WTC11 (cell line): ENCODE measurements at regions not wholly inside any gene's neighbourhood (a gene's known extent, or its start where the extent isn't known, plus 50 kb on each side); places are given as distances from the start of the nearest gene placed in this dataset.
A peak's percentile ranks its signal among the peaks of the same experiment; 100 is the strongest.

Experiments
- ATAC-seq: fragments of 200-7000 bp; cut with Tn5 transposase; 2 replicates; pipeline ENCODE4 v1.10.0; 2021; ENCODE audit warnings: mild to moderate bottlenecking, moderate library complexity
- CTCF ChIA-PET: fragments of 300-600 bp; sonication (Branson Sonifier 250); formaldehyde crosslinking; loops from one replicate; lab custom pipeline; 2021; ENCODE audit warnings: antibody characterized with exemption; lab: Charles Lee
- POLR2A ChIA-PET: fragments of 350-600 bp; sonication (Branson Sonifier 250); formaldehyde crosslinking; loops from one replicate; lab custom pipeline; 2021; ENCODE audit warnings: antibody characterized with exemption; lab: Charles Lee
- DNase-seq: peaks from one replicate; pipeline ENCODE4 v3.0.0; 2021; ENCODE audit warnings: low spot score
- H3K27ac Mint-ChIP-seq: 2 replicates; pipeline ENCODE4 v1.8.0; 2021; ENCODE audit warnings: mixed read lengths
- H3K27me3 Mint-ChIP-seq: 2 replicates; pipeline ENCODE4 v1.8.0; 2021; ENCODE audit warnings: low read depth, mild to moderate bottlenecking, moderate library complexity, mixed read lengths
- H3K36me3 Mint-ChIP-seq: 2 replicates; pipeline ENCODE4 v1.8.0; 2021; ENCODE audit warnings: mixed read lengths
- H3K4me1 Mint-ChIP-seq: 2 replicates; pipeline ENCODE4 v1.8.0; 2022; ENCODE audit warnings: mixed read lengths
- H3K4me3 Mint-ChIP-seq: 2 replicates; pipeline ENCODE4 v1.8.0; 2021; ENCODE audit warnings: mild to moderate bottlenecking, moderate library complexity, mixed read lengths
- H3K9me3 Mint-ChIP-seq: 2 replicates; pipeline ENCODE4 v1.8.0; 2021; ENCODE audit warnings: mixed read lengths
- CREM ChIP-seq: sonication (generic); formaldehyde crosslinking; IDR thresholded peaks from 2 replicates; pipeline ENCODE4 v1.8.1; 2022; ENCODE audit warnings: mild to moderate bottlenecking, missing genetic modification reagents, moderate library complexity
- ESRRA ChIP-seq: sonication (generic); formaldehyde crosslinking; IDR thresholded peaks from 2 replicates; pipeline ENCODE4 v1.8.1; 2022; ENCODE audit warnings: mild to moderate bottlenecking, missing genetic modification reagents, borderline replicate concordance
- FOXK1 ChIP-seq: sonication (generic); formaldehyde crosslinking; IDR thresholded peaks from 2 replicates; pipeline ENCODE4 v1.8.0; 2022; ENCODE audit warnings: mild to moderate bottlenecking, moderate library complexity, missing genetic modification reagents
- FOXP1 ChIP-seq: sonication (generic); formaldehyde crosslinking; IDR thresholded peaks from 2 replicates; pipeline ENCODE4 v1.8.0; 2022; ENCODE audit warnings: missing genetic modification reagents, mild to moderate bottlenecking, moderate library complexity, borderline replicate concordance
- NFE2L1 ChIP-seq: sonication (generic); formaldehyde crosslinking; IDR thresholded peaks from 2 replicates; pipeline ENCODE4 v1.8.1; 2023; ENCODE audit warnings: missing genetic modification reagents
- NFYB ChIP-seq: sonication (generic); formaldehyde crosslinking; conservative IDR thresholded peaks from 2 replicates; pipeline ENCODE4 v1.8.0; 2022; ENCODE audit warnings: low read depth, missing genetic modification reagents
- TEAD4 ChIP-seq: sonication (generic); formaldehyde crosslinking; IDR thresholded peaks from 2 replicates; pipeline ENCODE4 v1.8.0; 2022; ENCODE audit warnings: mild to moderate bottlenecking, missing genetic modification reagents
- ZBTB21 ChIP-seq: sonication (generic); formaldehyde crosslinking; IDR thresholded peaks from 2 replicates; pipeline ENCODE4 v1.8.1; 2023; ENCODE audit warnings: mild to moderate bottlenecking, missing genetic modification reagents, borderline replicate concordance
- ZNF121 ChIP-seq: sonication (generic); formaldehyde crosslinking; IDR thresholded peaks from 2 replicates; pipeline ENCODE4 v1.8.0; 2023; ENCODE audit warnings: missing genetic modification reagents
- ZNF416 ChIP-seq: fragments of 250-450 bp; sonication (Bioruptor Pico); IDR thresholded peaks from 2 replicates; pipeline ENCODE4 v1.9.0; 2021; ENCODE audit warnings: mild to moderate bottlenecking, inconsistent platforms
- ZNF423 ChIP-seq: fragments of 250-450 bp; sonication (Bioruptor Pico); IDR thresholded peaks from 2 replicates; pipeline ENCODE4 v2.1.2; 2022; ENCODE audit warnings: mild to moderate bottlenecking, moderate library complexity
- TF ChIP-seq, protein P1 (sequence below): sonication (generic); formaldehyde crosslinking; IDR thresholded peaks from 2 replicates; pipeline ENCODE4 v1.8.0; 2022; ENCODE audit warnings: mild to moderate bottlenecking, missing genetic modification reagents
- TF ChIP-seq, protein P2 (sequence below): fragments of 250-450 bp; sonication (Bioruptor Pico); IDR thresholded peaks from 2 replicates; pipeline ENCODE4 v1.9.0; 2021; ENCODE audit warnings: moderate library complexity, mild to moderate bottlenecking, inconsistent platforms, borderline replicate concordance
- TF ChIP-seq, protein P3 (sequence below): sonication (generic); formaldehyde crosslinking; conservative IDR thresholded peaks from 2 replicates; pipeline ENCODE4 v1.8.1; 2023; ENCODE audit warnings: mild to moderate bottlenecking, low read depth, missing genetic modification reagents, moderate library complexity
- TF ChIP-seq, protein P4 (sequence below): sonication (generic); formaldehyde crosslinking; IDR thresholded peaks from 2 replicates; pipeline ENCODE4 v1.8.1; 2023; ENCODE audit warnings: mild to moderate bottlenecking, missing genetic modification reagents
- TF ChIP-seq, protein P5 (sequence below): fragments of 250-450 bp; sonication (Bioruptor Pico); IDR thresholded peaks from 2 replicates; pipeline ENCODE4 v1.8.0; 2021; ENCODE audit warnings: mild to moderate bottlenecking
- TF ChIP-seq, protein P6 (sequence below): sonication (generic); formaldehyde crosslinking; IDR thresholded peaks from 2 replicates; pipeline ENCODE4 v1.8.0; 2023; ENCODE audit warnings: missing genetic modification reagents
- TF ChIP-seq, protein P7 (sequence below): sonication (generic); formaldehyde crosslinking; IDR thresholded peaks from 2 replicates; pipeline ENCODE4 v1.8.1; 2022; ENCODE audit warnings: mild to moderate bottlenecking, missing genetic modification reagents, moderate library complexity, borderline replicate concordance
- TF ChIP-seq, protein P8 (sequence below): sonication (generic); formaldehyde crosslinking; IDR thresholded peaks from 2 replicates; pipeline ENCODE4 v1.8.1; 2023; ENCODE audit warnings: mild to moderate bottlenecking, missing genetic modification reagents, borderline replicate concordance

DNA sequence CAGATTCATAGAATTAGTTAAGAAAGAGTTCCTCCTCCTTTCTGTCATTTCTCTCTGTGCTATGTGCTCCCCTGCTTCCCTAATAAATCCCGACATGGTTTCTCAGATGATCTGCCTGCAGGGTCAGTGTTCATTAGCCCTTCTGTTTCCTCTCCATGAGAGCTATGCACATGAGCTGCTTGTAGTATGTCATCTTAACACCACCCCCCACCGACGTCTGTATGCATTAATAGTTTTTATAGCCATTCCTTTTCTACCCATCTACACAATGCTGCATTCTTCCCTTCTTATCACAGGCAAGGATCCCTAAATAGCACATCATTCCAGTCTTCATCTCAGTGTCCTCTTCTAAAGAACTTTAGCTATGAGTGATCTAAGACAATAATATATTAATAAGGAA is 809.1 kb downstream of the ANKRD7 start:
- CTCF ChIA-PET = no interaction called here
- DNase-seq (no peak), ATAC-seq (no peak)
- TF ChIP-seq NFYB (CRISPR knock-in tag) (no peak), ESRRA (CRISPR knock-in tag) (no peak), ZBTB21 (CRISPR knock-in tag) (no peak), ZNF423 (CRISPR knock-in tag) (no peak), FOXK1 (no peak), CREM (no peak), TEAD4 (CRISPR knock-in tag) (no peak)
- TF ChIP-seq, protein P1, sequence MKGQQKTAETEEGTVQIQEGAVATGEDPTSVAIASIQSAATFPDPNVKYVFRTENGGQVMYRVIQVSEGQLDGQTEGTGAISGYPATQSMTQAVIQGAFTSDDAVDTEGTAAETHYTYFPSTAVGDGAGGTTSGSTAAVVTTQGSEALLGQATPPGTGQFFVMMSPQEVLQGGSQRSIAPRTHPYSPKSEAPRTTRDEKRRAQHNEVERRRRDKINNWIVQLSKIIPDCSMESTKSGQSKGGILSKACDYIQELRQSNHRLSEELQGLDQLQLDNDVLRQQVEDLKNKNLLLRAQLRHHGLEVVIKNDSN = no peak
- TF ChIP-seq, protein P2, sequence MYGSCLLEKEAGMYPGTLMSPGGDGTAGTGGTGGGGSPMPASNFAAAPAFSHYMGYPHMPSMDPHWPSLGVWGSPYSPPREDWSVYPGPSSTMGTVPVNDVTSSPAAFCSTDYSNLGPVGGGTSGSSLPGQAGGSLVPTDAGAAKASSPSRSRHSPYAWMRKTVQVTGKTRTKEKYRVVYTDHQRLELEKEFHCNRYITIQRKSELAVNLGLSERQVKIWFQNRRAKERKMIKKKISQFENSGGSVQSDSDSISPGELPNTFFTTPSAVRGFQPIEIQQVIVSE (CRISPR knock-in tag) = no peak
- TF ChIP-seq, protein P3, sequence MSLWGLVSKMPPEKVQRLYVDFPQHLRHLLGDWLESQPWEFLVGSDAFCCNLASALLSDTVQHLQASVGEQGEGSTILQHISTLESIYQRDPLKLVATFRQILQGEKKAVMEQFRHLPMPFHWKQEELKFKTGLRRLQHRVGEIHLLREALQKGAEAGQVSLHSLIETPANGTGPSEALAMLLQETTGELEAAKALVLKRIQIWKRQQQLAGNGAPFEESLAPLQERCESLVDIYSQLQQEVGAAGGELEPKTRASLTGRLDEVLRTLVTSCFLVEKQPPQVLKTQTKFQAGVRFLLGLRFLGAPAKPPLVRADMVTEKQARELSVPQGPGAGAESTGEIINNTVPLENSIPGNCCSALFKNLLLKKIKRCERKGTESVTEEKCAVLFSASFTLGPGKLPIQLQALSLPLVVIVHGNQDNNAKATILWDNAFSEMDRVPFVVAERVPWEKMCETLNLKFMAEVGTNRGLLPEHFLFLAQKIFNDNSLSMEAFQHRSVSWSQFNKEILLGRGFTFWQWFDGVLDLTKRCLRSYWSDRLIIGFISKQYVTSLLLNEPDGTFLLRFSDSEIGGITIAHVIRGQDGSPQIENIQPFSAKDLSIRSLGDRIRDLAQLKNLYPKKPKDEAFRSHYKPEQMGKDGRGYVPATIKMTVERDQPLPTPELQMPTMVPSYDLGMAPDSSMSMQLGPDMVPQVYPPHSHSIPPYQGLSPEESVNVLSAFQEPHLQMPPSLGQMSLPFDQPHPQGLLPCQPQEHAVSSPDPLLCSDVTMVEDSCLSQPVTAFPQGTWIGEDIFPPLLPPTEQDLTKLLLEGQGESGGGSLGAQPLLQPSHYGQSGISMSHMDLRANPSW (CRISPR knock-in tag) = no peak
- TF ChIP-seq, protein P4, sequence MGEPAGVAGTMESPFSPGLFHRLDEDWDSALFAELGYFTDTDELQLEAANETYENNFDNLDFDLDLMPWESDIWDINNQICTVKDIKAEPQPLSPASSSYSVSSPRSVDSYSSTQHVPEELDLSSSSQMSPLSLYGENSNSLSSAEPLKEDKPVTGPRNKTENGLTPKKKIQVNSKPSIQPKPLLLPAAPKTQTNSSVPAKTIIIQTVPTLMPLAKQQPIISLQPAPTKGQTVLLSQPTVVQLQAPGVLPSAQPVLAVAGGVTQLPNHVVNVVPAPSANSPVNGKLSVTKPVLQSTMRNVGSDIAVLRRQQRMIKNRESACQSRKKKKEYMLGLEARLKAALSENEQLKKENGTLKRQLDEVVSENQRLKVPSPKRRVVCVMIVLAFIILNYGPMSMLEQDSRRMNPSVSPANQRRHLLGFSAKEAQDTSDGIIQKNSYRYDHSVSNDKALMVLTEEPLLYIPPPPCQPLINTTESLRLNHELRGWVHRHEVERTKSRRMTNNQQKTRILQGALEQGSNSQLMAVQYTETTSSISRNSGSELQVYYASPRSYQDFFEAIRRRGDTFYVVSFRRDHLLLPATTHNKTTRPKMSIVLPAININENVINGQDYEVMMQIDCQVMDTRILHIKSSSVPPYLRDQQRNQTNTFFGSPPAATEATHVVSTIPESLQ (CRISPR knock-in tag) = no peak
- H3K4me1 Mint-ChIP-seq = peaks cover 7% of the 10 kb centered on the region; the same call in 1 of the 2 replicates
- peaks cover 12% of the 10 kb centered on the region for H3K9me3 Mint-ChIP-seq
- H3K27ac Mint-ChIP-seq = 0 out of 2 replicates have a peak overlapping the region, but pooled peaks have one; percentile 25
- no peak overlapping the region for H3K4me3 Mint-ChIP-seq
- H3K36me3 Mint-ChIP-seq = 0 out of 2 replicates have a peak, but pooled peaks cover 2% of the 10 kb centered on the region
- POLR2A ChIA-PET = no interaction called here
- no peaks in the 10 kb centered on the region for H3K27me3 Mint-ChIP-seq

DNA sequence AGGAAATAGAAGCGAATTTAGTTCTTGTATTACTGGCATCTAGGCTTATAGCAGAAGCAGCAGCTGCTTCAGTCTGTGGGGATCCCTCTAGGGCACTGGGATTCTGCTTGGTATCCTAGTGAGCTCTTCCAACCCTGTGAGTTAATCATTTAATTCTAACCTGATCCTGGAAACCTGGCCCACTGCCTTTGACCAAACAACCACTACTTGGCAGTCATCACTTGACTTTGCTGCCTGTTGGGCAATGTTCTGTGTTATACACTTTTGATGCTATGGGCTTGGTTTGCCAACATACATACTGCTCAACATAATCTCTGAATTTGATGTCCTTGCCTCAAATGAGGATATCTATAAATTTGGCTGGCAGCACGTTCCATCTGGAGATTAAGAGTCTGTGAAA is 813.4 kb downstream of the ANKRD7 start:
- Mint-ChIP-seq H3K27me3 (no peaks in the 10 kb centered on the region), H3K4me3 (no peak overlapping the region), H3K36me3 (no peaks in the 10 kb centered on the region; the same call in none of the 2 replicates), H3K27ac (no peak overlapping the region), H3K9me3 (peaks cover 22% of the 10 kb centered on the region), H3K4me1 (peaks cover 7% of the 10 kb centered on the region; the same call in 1 of the 2 replicates)
- ChIA-PET CTCF (no interaction called here), POLR2A (no interaction called here)
- ATAC-seq = no peak
- DNase-seq = no peak
- TF ChIP-seq, protein P5, sequence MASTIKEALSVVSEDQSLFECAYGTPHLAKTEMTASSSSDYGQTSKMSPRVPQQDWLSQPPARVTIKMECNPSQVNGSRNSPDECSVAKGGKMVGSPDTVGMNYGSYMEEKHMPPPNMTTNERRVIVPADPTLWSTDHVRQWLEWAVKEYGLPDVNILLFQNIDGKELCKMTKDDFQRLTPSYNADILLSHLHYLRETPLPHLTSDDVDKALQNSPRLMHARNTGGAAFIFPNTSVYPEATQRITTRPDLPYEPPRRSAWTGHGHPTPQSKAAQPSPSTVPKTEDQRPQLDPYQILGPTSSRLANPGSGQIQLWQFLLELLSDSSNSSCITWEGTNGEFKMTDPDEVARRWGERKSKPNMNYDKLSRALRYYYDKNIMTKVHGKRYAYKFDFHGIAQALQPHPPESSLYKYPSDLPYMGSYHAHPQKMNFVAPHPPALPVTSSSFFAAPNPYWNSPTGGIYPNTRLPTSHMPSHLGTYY = no peak
- TF ChIP-seq FOXP1 (CRISPR knock-in tag) (no peak), ZNF416 (CRISPR knock-in tag) (no peak), ZNF121 (CRISPR knock-in tag) (no peak), NFE2L1 (CRISPR knock-in tag) (no peak)
- TF ChIP-seq, protein P3 (CRISPR knock-in tag) = no peak
- TF ChIP-seq, protein P6, sequence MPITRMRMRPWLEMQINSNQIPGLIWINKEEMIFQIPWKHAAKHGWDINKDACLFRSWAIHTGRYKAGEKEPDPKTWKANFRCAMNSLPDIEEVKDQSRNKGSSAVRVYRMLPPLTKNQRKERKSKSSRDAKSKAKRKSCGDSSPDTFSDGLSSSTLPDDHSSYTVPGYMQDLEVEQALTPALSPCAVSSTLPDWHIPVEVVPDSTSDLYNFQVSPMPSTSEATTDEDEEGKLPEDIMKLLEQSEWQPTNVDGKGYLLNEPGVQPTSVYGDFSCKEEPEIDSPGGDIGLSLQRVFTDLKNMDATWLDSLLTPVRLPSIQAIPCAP = no peak
- TF ChIP-seq, protein P7, sequence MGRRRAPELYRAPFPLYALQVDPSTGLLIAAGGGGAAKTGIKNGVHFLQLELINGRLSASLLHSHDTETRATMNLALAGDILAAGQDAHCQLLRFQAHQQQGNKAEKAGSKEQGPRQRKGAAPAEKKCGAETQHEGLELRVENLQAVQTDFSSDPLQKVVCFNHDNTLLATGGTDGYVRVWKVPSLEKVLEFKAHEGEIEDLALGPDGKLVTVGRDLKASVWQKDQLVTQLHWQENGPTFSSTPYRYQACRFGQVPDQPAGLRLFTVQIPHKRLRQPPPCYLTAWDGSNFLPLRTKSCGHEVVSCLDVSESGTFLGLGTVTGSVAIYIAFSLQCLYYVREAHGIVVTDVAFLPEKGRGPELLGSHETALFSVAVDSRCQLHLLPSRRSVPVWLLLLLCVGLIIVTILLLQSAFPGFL (CRISPR knock-in tag) = no peak
- TF ChIP-seq, protein P8, sequence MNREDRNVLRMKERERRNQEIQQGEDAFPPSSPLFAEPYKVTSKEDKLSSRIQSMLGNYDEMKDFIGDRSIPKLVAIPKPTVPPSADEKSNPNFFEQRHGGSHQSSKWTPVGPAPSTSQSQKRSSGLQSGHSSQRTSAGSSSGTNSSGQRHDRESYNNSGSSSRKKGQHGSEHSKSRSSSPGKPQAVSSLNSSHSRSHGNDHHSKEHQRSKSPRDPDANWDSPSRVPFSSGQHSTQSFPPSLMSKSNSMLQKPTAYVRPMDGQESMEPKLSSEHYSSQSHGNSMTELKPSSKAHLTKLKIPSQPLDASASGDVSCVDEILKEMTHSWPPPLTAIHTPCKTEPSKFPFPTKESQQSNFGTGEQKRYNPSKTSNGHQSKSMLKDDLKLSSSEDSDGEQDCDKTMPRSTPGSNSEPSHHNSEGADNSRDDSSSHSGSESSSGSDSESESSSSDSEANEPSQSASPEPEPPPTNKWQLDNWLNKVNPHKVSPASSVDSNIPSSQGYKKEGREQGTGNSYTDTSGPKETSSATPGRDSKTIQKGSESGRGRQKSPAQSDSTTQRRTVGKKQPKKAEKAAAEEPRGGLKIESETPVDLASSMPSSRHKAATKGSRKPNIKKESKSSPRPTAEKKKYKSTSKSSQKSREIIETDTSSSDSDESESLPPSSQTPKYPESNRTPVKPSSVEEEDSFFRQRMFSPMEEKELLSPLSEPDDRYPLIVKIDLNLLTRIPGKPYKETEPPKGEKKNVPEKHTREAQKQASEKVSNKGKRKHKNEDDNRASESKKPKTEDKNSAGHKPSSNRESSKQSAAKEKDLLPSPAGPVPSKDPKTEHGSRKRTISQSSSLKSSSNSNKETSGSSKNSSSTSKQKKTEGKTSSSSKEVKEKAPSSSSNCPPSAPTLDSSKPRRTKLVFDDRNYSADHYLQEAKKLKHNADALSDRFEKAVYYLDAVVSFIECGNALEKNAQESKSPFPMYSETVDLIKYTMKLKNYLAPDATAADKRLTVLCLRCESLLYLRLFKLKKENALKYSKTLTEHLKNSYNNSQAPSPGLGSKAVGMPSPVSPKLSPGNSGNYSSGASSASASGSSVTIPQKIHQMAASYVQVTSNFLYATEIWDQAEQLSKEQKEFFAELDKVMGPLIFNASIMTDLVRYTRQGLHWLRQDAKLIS = no peak
